Endothelial cell of umbilical vein (primary cell): ENCODE measurements at regions not wholly inside any gene's neighbourhood (a gene's known extent, or its start where the extent isn't known, plus 50 kb on each side); places are given as distances from the start of the nearest gene placed in this dataset.

Experiments
- BruUV-seq: library from RNA; stranded (reverse); fragments of 400-500 nt; replicated peaks from 2 replicates; lab custom pipeline; 2021; lab: Mats Ljungman, UMichigan
- CTCF ChIA-PET: fragments of 300-600, 350-600 bp; sonication (Branson Sonifier 250); formaldehyde crosslinking; loops from one replicate; lab custom pipeline; 2021; ENCODE audit warnings: antibody characterized with exemption, inconsistent platforms; lab: Charles Lee
- POLR2A ChIA-PET: fragments of 300-600, 350-600 bp; sonication (Branson Sonifier 250); formaldehyde crosslinking; loops from one replicate; lab custom pipeline; 2021; ENCODE audit warnings: antibody characterized with exemption, inconsistent platforms; lab: Charles Lee
- DNase-seq: peaks from one replicate; pipeline ENCODE4 v3.0.0-alpha.2; 2011; ENCODE audit warnings: low read depth, low spot score
- FAIRE-seq: peaks from 2 replicates; lab custom pipeline; 2011; peaks lifted over from hg19 to GRCh38; lab: Jason Lieb, UNC
- H2AFZ ChIP-seq: 2 replicates; pipeline ENCODE4 v1.6.0; 2012; ENCODE audit warnings: low read depth, low read length, control low read depth, inconsistent platforms
- H3K27ac ChIP-seq: 2 replicates; pipeline ENCODE4 v1.5.1; 2011; ENCODE audit warnings: low read depth, mild to moderate bottlenecking, control low read depth, low read length, moderate library complexity; ENCODE audit not compliant: insufficient read depth
- H3K27me3 ChIP-seq, 2 experiments: 2 replicates each; pipeline versions ENCODE4 v1.6.0 to v1.6.1; 2011; ENCODE audit warnings: low read length in 2 of 2, mixed read lengths in 1 of 2; ENCODE audit not compliant: control insufficient read depth in 2 of 2, insufficient read depth in 2 of 2
- H3K36me3 ChIP-seq, 2 experiments: 2 replicates in 1 of 2; 3 replicates in 1 of 2; pipeline ENCODE4 v1.5.1; 2011; ENCODE audit warnings: low read length in 2 of 2, mild to moderate bottlenecking in 1 of 2, moderate library complexity in 1 of 2; ENCODE audit not compliant: control insufficient read depth in 2 of 2, insufficient read depth in 2 of 2; ENCODE audit errors: extremely low read depth in 1 of 2
- H3K4me1 ChIP-seq: 3 replicates; pipeline ENCODE4 v1.5.1; 2011; ENCODE audit warnings: mild to moderate bottlenecking, low read length; ENCODE audit not compliant: control insufficient read depth, insufficient read depth; ENCODE audit errors: extremely low read depth
- H3K4me2 ChIP-seq: 2 replicates; pipeline ENCODE4 v1.6.1; 2011; ENCODE audit warnings: low read length, control low read depth, mixed read lengths; ENCODE audit not compliant: insufficient read depth
- H3K4me3 ChIP-seq, 3 experiments: fragments of 200-600 bp in 1 of 3; sonication (generic), shearing (Covaris generic) in 1 of 3; replicated peaks in 1 of 3; 2 replicates each; pipeline ENCODE4 v1.5.1; 2011 to 2016; ENCODE audit warnings: control low read depth in 3 of 3, low read length in 3 of 3, mild to moderate bottlenecking in 2 of 3, inconsistent platforms in 1 of 3, low read depth in 1 of 3, moderate library complexity in 1 of 3; ENCODE audit not compliant: insufficient read depth in 1 of 3
- H3K79me2 ChIP-seq: 2 replicates; pipeline ENCODE4 v1.6.0; 2012; ENCODE audit warnings: low read length, inconsistent platforms; ENCODE audit not compliant: control insufficient read depth, insufficient read depth
- H3K9ac ChIP-seq: replicated peaks from 2 replicates; pipeline ENCODE3; 2011; ENCODE audit warnings: low read length, control low read depth; ENCODE audit not compliant: insufficient read depth; ENCODE audit errors: extremely low read depth
- H3K9me1 ChIP-seq: replicated peaks from 3 replicates; pipeline ENCODE4 v1.6.0; 2011; ENCODE audit warnings: mild to moderate bottlenecking, low read length; ENCODE audit not compliant: control insufficient read depth, insufficient read depth; ENCODE audit errors: extremely low read depth
- H3K9me3 ChIP-seq: replicated peaks from 2 replicates; pipeline ENCODE4 v1.5.1; 2012; ENCODE audit warnings: low read length, inconsistent platforms; ENCODE audit not compliant: control insufficient read depth, insufficient read depth
- H4K20me1 ChIP-seq: replicated peaks from 2 replicates; pipeline ENCODE3; 2011; ENCODE audit warnings: mild to moderate bottlenecking, low read length; ENCODE audit not compliant: control insufficient read depth, insufficient read depth; ENCODE audit errors: extremely low read depth
- EZH2 ChIP-seq: IDR thresholded peaks from 2 replicates; pipeline ENCODE4 v1.6.1; 2012; ENCODE audit warnings: borderline replicate concordance, low read depth, mild to moderate bottlenecking, moderate library complexity, low read length, inconsistent platforms; ENCODE audit not compliant: severe bottlenecking
- FOS ChIP-seq: IDR thresholded peaks from 2 replicates; pipeline ENCODE4 v1.6.1; 2011; ENCODE audit warnings: mild to moderate bottlenecking, low read length, moderate library complexity, borderline replicate concordance; ENCODE audit not compliant: insufficient read depth
- GATA2 ChIP-seq: IDR thresholded peaks from 2 replicates; pipeline ENCODE4 v1.7.0; 2011; ENCODE audit warnings: low read depth, mild to moderate bottlenecking, moderate library complexity, mixed read lengths, low read length; ENCODE audit not compliant: insufficient read length, insufficient read depth
- JUN ChIP-seq: IDR thresholded peaks from 2 replicates; pipeline ENCODE4 v1.6.1; 2011; ENCODE audit warnings: borderline replicate concordance, low read depth; ENCODE audit not compliant: insufficient read length, insufficient read depth
- MYC ChIP-seq: IDR thresholded peaks from one replicate; pipeline ENCODE4 v1.6.1; 2011; ENCODE audit warnings: mild to moderate bottlenecking, low read depth, low read length
- POLR2A ChIP-seq: IDR thresholded peaks from 2 replicates; pipeline ENCODE4 v1.6.1; 2012; ENCODE audit warnings: low read depth, mild to moderate bottlenecking, control low read depth, low read length
- POLR2AphosphoS5 ChIP-seq: IDR thresholded peaks from 2 replicates; pipeline ENCODE4 v1.6.1; 2012; ENCODE audit warnings: low read depth, mild to moderate bottlenecking, control low read depth, low read length, moderate library complexity; ENCODE audit not compliant: insufficient read depth
- dilution Hi-C: fragments of 300-500 bp; cut with MboI; formaldehyde crosslinking; loops from one replicate; pipeline ENCODE4 v1.15.0; 2019; ENCODE audit warnings: low sequenced_read_pairs; ENCODE audit not compliant: extremely low pct_ligation_motif_present
- intact Hi-C: fragments of 100-400 bp; cut with micrococcal nuclease; formaldehyde crosslinking; loops from one replicate; pipeline ENCODE4 v1.10.0; 2022
- TF ChIP-seq, protein P1 (sequence below): IDR thresholded peaks from 2 replicates; pipeline ENCODE4 v1.6.1; 2011; ENCODE audit not compliant: insufficient read depth, insufficient read length
- TF ChIP-seq, protein P2 (sequence below), 2 donors: IDR thresholded peaks; 1 replicate in 1 of 2; 2 replicates in 1 of 2; pipeline ENCODE4 v1.5.1; 2011; ENCODE audit warnings: low read length in 2 of 2, mild to moderate bottlenecking in 2 of 2, moderate library complexity in 2 of 2, control low read depth in 1 of 2, inconsistent platforms in 1 of 2, low read depth in 1 of 2; ENCODE audit not compliant: insufficient read depth in 1 of 2; ENCODE audit errors: extremely low read depth in 1 of 2

DNA sequence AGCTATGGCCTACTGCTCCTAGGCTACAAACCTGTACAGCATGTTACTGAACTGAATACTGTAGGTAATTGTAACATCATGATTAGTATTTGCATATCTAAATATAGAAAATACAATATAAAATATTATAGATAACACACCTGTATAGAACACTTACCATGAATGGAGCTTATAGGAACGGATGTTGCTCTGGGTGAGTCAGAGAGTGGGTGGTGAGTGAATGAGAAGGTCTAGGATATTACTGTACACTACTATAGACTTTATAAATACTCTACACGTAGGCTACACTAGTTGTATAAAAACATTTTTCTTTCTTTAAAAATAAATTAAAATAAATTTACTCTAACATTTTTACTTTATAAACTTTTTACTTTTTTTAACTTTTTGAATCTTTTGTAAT, 224.0 kb upstream of the CBLB start:
- DNase-seq, result no peak
- Histone ChIP-seq H3K27ac (no peak overlapping the region), H2AFZ (no peak overlapping the region), H3K79me2 (no peaks in the 10 kb centered on the region), H3K9ac (no peak overlapping the region), H3K4me2 (no peak overlapping the region), H3K9me3 (no peaks in the 10 kb centered on the region), H3K36me3 (no peaks in the 10 kb centered on the region), H3K4me1 (no peaks in the 10 kb centered on the region), H4K20me1 (no peaks in the 10 kb centered on the region), H3K27me3 (no peaks in the 10 kb centered on the region), H3K4me3 (no peak overlapping the region), H3K9me1 (peaks cover 2% of the 10 kb centered on the region)
- dilution Hi-C loops, result no loop called here
- no peak for FAIRE-seq
- BruUV-seq, result no TSS peak
- TF ChIP-seq POLR2A, result no peak
- no peak for TF ChIP-seq FOS
- TF ChIP-seq JUN, result no peak
- no peak for TF ChIP-seq POLR2AphosphoS5
- TF ChIP-seq, protein P1, sequence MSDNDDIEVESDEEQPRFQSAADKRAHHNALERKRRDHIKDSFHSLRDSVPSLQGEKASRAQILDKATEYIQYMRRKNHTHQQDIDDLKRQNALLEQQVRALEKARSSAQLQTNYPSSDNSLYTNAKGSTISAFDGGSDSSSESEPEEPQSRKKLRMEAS, result no peak
- TF ChIP-seq, protein P2, sequence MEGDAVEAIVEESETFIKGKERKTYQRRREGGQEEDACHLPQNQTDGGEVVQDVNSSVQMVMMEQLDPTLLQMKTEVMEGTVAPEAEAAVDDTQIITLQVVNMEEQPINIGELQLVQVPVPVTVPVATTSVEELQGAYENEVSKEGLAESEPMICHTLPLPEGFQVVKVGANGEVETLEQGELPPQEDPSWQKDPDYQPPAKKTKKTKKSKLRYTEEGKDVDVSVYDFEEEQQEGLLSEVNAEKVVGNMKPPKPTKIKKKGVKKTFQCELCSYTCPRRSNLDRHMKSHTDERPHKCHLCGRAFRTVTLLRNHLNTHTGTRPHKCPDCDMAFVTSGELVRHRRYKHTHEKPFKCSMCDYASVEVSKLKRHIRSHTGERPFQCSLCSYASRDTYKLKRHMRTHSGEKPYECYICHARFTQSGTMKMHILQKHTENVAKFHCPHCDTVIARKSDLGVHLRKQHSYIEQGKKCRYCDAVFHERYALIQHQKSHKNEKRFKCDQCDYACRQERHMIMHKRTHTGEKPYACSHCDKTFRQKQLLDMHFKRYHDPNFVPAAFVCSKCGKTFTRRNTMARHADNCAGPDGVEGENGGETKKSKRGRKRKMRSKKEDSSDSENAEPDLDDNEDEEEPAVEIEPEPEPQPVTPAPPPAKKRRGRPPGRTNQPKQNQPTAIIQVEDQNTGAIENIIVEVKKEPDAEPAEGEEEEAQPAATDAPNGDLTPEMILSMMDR (IDR thresholded peaks at IDR 0.05; ENCODE audit: extremely low read depth in 1 of 2, insufficient read depth in 1 of 2, low read depth in 1 of 2, low read length in 2 of 2), result no peak
- TF ChIP-seq EZH2, result no peak
- TF ChIP-seq MYC, result no peak
- TF ChIP-seq GATA2, result no peak
- ChIA-PET POLR2A (no interaction called here), CTCF (interaction anchor here (1.6 kb wide), 1 partner anchor 22 kb away, joined by 3 read pairs; no protein-coding TSS in a partner anchor)
- intact Hi-C loops, result no loop called here
